ENCODE measurements at regions not wholly inside any gene's neighbourhood (a gene's known extent, or its start where the extent isn't known, plus 50 kb on each side); places are given as distances from the start of the nearest gene placed in this dataset.
"Not testable (repeated sequence)": the region's sequence is repeated elsewhere in the genome, so short reads cannot be mapped to it uniquely, and the experiment has no call there.

- no peak for DNase-seq (ENCODE audit: low read depth, low spot score)
- H3K4me3 ChIP-seq (ENCODE audit: low read length): no peak overlapping the region
Observed at GRCh38 chr6:132204591-132204990, 196.7 kb downstream of the MOXD1 start.

DNA sequence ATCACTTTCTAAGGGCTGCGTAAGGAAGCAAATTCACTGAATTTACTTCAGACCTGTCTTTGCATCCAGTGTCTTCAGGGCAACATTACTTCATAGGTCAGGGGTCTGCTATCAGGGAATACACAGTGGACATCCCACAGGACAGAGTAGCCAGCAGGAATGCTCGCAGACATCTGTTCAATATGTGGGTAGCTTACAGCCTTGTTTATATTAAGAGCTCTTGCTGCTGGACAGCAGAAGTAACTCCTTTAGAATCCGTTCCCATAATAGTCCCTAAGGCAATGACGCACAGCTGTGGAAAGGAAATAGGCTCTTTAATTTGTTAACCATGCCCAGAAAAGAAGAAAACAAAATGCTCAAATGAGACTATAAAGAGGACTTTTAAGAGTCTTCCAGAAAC is 198.7 kb downstream of the MOXD1 start:
- no peak overlapping the region for H3K4me3 ChIP-seq (ENCODE audit: low read length)
- no peak for DNase-seq (ENCODE audit: low read depth, low spot score)

GRCh38 chr6:132199343-132199742 is 201.9 kb downstream of the MOXD1 start:
- DNase-seq (ENCODE audit: low read depth, low spot score): no peak
- no peak overlapping the region for H3K4me3 ChIP-seq (ENCODE audit: low read length)

GRCh38 chr6:132198896-132199295 is 202.4 kb downstream of the MOXD1 start:
- H3K4me3 ChIP-seq (ENCODE audit: low read length): no peak overlapping the region
- DNase-seq (ENCODE audit: low read depth, low spot score): no peak

DNA sequence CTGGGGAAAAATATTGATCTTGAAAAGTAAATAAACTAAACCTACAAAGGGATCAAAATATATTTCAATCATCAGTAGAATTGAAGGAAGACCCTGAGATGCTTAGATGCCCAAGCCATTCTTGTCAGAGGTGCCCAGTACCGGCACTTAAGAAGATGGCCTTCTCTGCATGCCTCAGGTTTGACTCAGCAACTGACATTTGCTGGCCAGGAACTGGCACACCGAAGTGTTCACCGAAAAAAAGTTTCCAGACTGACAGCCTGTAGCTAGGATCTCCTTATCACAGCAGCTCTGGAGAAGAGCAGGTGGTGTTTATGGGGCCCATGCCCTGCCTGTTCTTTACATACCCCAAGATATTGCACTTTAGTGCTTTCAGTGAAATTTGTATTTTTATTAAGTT is 203.2 kb downstream of the MOXD1 start:
- H3K4me3 ChIP-seq (ENCODE audit: low read length): no peak overlapping the region
- DNase-seq (ENCODE audit: low read depth, low spot score): no peak

DNA sequence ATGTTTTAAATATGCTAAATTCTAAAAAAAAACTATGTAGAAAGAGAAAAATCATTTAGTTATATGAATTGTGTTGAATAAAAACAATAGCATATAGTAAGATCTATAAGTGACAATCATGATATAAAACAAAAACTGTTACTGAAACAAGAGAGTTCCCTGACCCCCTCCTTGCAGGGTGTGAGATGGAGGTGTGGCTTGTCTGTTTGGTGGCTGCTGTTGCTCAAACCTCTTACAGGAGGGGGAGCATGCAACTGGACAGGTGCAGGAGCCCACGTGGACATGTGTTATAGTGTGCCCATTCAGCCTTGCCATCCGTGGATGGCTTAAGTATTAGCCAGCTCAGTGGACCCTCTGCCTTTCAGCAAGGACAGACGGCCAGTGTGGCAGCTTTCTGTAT is 206.7 kb downstream of the MOXD1 start:
- no peak overlapping the region for H3K4me3 ChIP-seq (ENCODE audit: low read length)
- DNase-seq (ENCODE audit: low read depth, low spot score): no peak

DNA sequence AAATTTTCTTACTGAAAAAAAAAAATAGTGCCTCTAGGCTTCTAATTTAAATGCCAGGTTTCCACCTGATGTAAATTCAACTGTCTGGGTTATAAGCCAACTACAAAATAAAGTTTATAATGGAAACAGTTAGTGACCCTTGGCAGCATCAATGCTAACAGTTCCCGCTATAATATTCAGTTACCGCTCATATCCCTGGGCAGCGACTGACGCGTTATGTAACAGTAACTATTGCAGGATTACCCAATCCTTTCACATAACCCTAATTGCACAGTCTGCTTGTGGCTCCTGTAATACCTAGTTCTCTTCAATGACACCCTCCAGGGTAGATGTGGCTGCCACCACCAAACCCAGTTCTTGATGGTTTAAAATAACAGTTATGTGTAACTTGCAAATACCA is 208.6 kb downstream of the MOXD1 start:
- DNase-seq (ENCODE audit: low read depth, low spot score): no peak
- no peak overlapping the region for H3K4me3 ChIP-seq (ENCODE audit: low read length)

GRCh38 chr6:132190815-132191175 is 210.5 kb downstream of the MOXD1 start:
- no peak overlapping the region for H3K4me3 ChIP-seq (ENCODE audit: low read length)
- no peak for DNase-seq (ENCODE audit: low read depth, low spot score)

GRCh38 chr6:132190097-132190814 is 211.0 kb downstream of the MOXD1 start:
- DNase-seq (ENCODE audit: low read depth, low spot score): no peak
- H3K4me3 ChIP-seq (ENCODE audit: low read length): no peak overlapping the region

- DNase-seq (ENCODE audit: low read depth, low spot score): no peak
- H3K4me3 ChIP-seq (ENCODE audit: low read length): no peak overlapping the region
Observed at GRCh38 chr6:132188556-132189264, 212.6 kb downstream of the MOXD1 start.

DNA sequence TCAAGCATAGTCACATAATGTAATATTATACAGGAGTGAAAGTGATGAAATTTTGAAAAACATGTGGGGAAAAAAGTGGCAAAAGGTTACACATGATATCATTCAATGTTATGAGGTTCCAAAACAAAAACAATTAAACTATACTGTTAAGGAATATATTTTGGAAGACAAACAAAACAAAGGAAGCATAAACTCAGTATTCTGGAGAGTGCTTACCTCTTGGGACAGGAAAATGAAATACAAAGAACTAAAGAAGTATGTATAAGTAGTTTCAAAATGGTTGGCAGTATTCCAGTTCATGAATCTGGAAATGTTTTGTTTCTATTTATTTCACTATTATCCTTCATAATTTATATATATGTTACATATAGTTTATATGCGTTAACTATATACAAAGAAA is 213.5 kb downstream of the MOXD1 start:
- H3K4me3 ChIP-seq (ENCODE audit: low read length): no peak overlapping the region
- DNase-seq (ENCODE audit: low read depth, low spot score): no peak

- not testable (repeated sequence) for H3K4me3 ChIP-seq (ENCODE audit: low read length); DNase-seq (ENCODE audit: low read depth, low spot score)
Observed at GRCh38 chr6:132184966-132185365, 216.3 kb downstream of the MOXD1 start.

- DNase-seq (ENCODE audit: low read depth, low spot score): no peak
- no peak overlapping the region for H3K4me3 ChIP-seq (ENCODE audit: low read length)
Observed at GRCh38 chr6:132179955-132180354, 221.3 kb downstream of the MOXD1 start.

DNA sequence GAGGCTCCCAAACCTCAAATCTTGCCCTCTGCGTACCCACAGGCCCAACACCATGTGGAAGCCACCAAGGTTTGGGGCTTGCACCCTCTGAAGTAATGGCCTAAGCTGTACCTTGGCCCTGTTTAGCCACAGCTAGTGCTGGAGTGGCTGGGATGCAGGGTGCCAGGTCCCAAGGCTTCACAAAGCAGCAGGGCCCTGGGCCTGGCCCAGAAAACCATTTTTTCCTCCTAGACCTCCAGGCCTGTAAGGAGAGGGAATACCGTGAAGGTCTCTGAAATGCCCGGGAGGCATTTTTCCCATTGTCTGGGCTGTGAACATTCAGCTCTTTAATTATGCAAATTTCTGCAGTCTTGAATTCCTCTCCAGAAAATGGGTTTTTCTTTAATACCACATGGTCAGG is 223.7 kb upstream of the CCN2 start:
- DNase-seq (ENCODE audit: low read depth, low spot score): no peak
- no peak overlapping the region for H3K4me3 ChIP-seq (ENCODE audit: low read length)

- H3K4me3 ChIP-seq (ENCODE audit: low read length): no peak overlapping the region
- no peak for DNase-seq (ENCODE audit: low read depth, low spot score)
Observed at GRCh38 chr6:132168961-132169360, 217.8 kb upstream of the CCN2 start.

GRCh38 chr6:132167929-132168892 is 217.0 kb upstream of the CCN2 start:
- no peak overlapping the region for H3K4me3 ChIP-seq (ENCODE audit: low read length)
- DNase-seq (ENCODE audit: low read depth, low spot score): no peak

- no peak overlapping the region for H3K4me3 ChIP-seq (ENCODE audit: low read length)
- DNase-seq (ENCODE audit: low read depth, low spot score): no peak
Observed at GRCh38 chr6:132166526-132167051, 215.4 kb upstream of the CCN2 start.

- H3K4me3 ChIP-seq (ENCODE audit: low read length): no peak overlapping the region
- DNase-seq (ENCODE audit: low read depth, low spot score): no peak
Observed at GRCh38 chr6:132165677-132166076, 214.5 kb upstream of the CCN2 start.

GRCh38 chr6:132161283-132161682 is 210.1 kb upstream of the CCN2 start:
- no peak overlapping the region for H3K4me3 ChIP-seq (ENCODE audit: low read length)
- DNase-seq (ENCODE audit: low read depth, low spot score): no peak
